Muscle layer of duodenum (tissue), 2 donors: ENCODE measurements at regions not wholly inside any gene's neighbourhood (a gene's known extent, or its start where the extent isn't known, plus 50 kb on each side); places are given as distances from the start of the nearest gene placed in this dataset.

Source experiments
- H3K27ac ChIP-seq: one replicate; pipeline ENCODE4 v1.7.0; 2013; ENCODE audit warnings: mild to moderate bottlenecking, low read length
- H3K27me3 ChIP-seq: one replicate; pipeline ENCODE4 v1.7.0; 2013; ENCODE audit warnings: low read depth, mild to moderate bottlenecking, control low read depth, low read length
- H3K36me3 ChIP-seq, 2 donors: one replicate each; pipeline ENCODE4 v1.7.0; 2013; ENCODE audit warnings: low read length in 2 of 2, control low read depth in 1 of 2, mild to moderate bottlenecking in 1 of 2; ENCODE audit not compliant: insufficient read depth in 2 of 2, control insufficient read depth in 1 of 2
- H3K4me1 ChIP-seq, 2 donors: one replicate each; pipeline ENCODE4 v1.7.0; 2013; ENCODE audit warnings: low read length in 2 of 2, mild to moderate bottlenecking in 2 of 2, control low read depth in 1 of 2, moderate library complexity in 1 of 2; ENCODE audit not compliant: insufficient read depth in 2 of 2, control insufficient read depth in 1 of 2
- H3K4me3 ChIP-seq, 2 donors: one replicate each; pipeline ENCODE4 v1.7.0; 2013; ENCODE audit warnings: low read length in 2 of 2, low read depth in 1 of 2, mild to moderate bottlenecking in 1 of 2
- H3K9me3 ChIP-seq, 2 donors: one replicate each; pipeline ENCODE4 v1.7.0; 2013; ENCODE audit warnings: low read length in 2 of 2, control low read depth in 1 of 2, mild to moderate bottlenecking in 1 of 2; ENCODE audit not compliant: control insufficient read depth in 1 of 2
- donor health status: healthy.

DNA sequence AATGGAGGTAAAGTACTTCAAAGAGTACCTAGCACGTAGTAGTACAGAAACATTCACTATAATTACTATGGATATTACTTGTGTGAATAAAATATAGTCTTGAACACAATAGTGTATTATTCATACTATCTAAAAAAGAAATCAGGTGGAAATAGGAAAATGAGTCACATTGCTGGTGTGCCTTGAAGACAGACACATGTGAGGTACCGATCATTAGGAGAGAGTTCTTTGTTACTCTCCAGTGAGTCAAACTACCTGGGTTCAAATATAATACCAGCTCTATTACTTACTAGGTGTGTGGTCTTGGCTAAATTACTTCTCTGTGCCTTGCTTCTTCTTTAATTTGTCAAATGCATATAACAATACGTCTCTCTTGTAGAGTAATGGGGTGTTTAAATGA, 50.8 kb upstream of the BEND6 start:
- H3K9me3 ChIP-seq, result no peaks in the 10 kb centered on the region
- no peak overlapping the region for H3K27ac ChIP-seq
- no peak overlapping the region for H3K4me3 ChIP-seq
- no peaks in the 10 kb centered on the region for H3K4me1 ChIP-seq
- no peaks in the 10 kb centered on the region for H3K27me3 ChIP-seq
- H3K36me3 ChIP-seq, result no peaks in the 10 kb centered on the region

DNA sequence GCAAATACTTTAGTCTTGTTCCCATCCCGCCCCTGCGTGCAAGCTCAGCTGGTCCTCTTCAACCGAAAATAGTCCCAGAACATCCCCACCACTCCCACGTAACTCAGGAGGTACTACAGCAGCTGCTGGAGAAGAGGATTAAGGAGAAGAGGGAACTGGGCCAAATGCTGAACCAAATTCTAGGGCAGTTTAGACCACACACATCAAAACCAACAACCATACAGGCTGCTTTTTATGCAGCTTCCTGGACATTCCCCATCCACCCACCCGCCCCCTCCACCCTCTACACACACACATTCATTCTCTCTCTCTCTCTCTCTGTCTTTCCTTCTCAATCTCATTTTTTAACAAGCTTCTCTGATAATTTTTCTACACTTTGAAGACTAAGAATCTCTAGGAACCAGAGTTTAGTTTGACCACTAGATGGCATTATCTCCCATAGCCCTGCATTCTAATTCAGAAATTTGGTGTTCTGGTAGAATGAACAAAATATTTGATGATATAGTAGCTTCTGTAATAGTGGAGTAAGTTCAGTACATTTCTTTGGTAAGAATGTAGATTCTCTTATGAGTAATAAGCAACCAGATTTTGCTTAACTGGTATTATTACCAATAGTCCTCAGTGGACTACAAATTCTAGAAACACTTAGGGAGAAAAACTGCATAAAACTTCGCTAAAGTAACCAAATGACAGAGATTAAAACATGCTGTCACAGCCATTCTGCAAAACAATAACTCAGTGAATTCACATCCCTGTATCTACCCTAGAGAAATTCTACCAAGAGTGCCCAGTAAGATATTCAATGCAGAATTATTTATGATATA, 52.1 kb upstream of the BEND6 start:
- Histone ChIP-seq H3K27me3 (no peaks in the 10 kb centered on the region), H3K9me3 (no peaks in the 10 kb centered on the region), H3K27ac (no peak overlapping the region), H3K4me1 (no peaks in the 10 kb centered on the region), H3K36me3 (no peaks in the 10 kb centered on the region), H3K4me3 (no peak overlapping the region)

- Histone ChIP-seq H3K4me3 (no peak overlapping the region), H3K9me3 (no peaks in the 10 kb centered on the region), H3K27me3 (no peaks in the 10 kb centered on the region), H3K4me1 (no peaks in the 10 kb centered on the region), H3K36me3 (no peaks in the 10 kb centered on the region), H3K27ac (no peak overlapping the region)
Observed at GRCh38 chr6:56900784-56901183, 54.1 kb upstream of the BEND6 start.

DNA sequence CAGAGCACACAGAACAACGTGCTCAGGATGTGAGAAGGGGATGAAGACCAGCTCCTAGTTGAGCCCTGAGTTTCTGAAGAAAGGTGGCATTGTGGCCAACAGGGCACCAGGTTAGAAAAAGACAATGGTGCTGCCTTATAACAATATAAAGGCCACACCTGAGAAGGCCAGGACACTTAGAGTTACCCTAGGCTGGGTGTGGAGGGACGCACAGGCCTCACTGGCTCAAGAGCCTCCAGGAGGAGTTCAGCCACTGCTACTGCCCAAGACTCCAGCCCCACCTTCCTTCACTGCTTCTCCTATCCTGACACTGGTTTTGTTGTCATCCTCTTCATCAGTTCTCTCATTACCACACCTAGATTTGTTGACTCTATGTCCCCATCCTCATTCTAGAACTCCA, 55.2 kb upstream of the BEND6 start:
- H3K36me3 ChIP-seq, result no peaks in the 10 kb centered on the region
- no peak overlapping the region for H3K27ac ChIP-seq
- H3K4me1 ChIP-seq, result no peaks in the 10 kb centered on the region
- H3K27me3 ChIP-seq, result no peaks in the 10 kb centered on the region
- H3K4me3 ChIP-seq, result no peak overlapping the region
- no peaks in the 10 kb centered on the region for H3K9me3 ChIP-seq

DNA sequence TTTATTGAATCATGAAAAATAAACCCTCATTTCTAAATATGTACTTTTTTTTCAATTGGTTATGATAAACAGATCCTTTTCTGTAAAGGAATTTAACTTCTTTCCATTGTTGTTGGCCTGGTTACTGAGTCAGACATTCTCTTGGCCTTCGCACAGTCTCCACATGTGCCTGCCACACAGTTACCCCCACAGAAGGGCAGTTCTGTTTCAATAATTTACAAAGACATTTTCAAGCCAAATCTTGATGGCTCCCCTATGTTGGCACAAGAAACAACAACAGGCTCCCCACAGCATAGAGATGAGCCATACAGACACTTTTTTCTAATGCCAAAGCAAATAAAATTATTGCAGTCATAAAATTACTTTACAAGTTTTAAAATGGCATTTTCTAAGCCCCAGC, 55.6 kb upstream of the BEND6 start:
- no peaks in the 10 kb centered on the region for H3K36me3 ChIP-seq
- H3K4me3 ChIP-seq, result no peak overlapping the region
- H3K9me3 ChIP-seq, result no peaks in the 10 kb centered on the region
- no peaks in the 10 kb centered on the region for H3K4me1 ChIP-seq
- no peaks in the 10 kb centered on the region for H3K27me3 ChIP-seq
- H3K27ac ChIP-seq, result no peak overlapping the region

DNA sequence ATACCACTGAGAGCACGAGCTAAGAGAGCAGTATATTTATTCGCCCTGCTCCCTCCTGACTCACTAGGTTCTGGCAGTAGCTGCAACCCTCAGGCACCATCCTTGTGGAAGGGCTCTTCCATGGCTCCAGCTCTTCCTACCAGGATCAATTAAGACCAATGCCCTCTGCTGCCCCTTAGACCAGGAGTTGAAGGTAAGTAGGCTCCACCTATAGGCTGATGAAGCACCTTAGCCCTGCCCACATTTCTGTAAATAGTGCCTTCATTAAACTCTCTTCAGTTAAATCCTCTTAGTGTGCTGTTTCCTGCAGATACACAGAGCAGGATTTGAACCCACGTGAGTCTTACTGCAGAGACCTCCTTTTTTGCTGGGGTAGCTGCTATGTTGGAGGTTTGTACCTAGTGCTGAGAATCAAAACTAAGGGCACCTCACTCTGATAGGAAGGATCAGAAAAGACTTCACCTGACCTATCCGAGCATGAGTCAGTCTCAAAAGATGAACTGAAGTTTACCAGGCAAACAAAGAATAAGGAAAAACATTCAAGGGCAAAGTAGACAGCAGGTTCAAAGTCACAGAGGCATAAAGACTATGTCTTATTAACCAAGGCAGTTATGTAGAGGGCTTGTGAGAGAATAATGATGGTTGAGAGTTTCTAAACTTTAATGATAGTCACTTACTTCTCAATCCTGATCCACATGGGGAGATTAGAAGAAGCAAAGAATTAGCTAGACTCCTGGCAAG, 56.9 kb upstream of the BEND6 start:
- H3K4me1 ChIP-seq, result no peaks in the 10 kb centered on the region
- no peaks in the 10 kb centered on the region for H3K36me3 ChIP-seq
- no peaks in the 10 kb centered on the region for H3K27me3 ChIP-seq
- H3K9me3 ChIP-seq, result no peaks in the 10 kb centered on the region
- H3K4me3 ChIP-seq, result no peak overlapping the region
- no peak overlapping the region for H3K27ac ChIP-seq

DNA sequence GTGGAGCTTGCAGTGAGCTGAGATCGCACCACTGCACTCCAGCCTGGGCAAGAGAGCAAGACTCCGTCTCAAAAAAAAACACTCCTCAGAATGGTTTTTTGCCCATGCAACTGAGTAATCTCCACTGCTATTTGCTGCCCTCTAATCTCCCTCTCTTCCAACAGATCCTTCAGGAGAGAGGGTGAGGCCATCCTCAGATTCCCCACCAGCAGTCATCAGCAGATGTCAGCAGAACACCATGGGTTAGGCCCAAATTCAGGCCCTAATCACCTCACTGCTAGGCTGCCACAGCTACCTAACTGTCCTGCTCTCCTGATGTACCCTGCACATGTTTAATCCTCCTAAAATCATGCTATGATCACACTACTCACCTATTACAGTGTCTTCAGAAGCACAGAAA, 63.2 kb upstream of the BEND6 start:
- no peaks in the 10 kb centered on the region for H3K27me3 ChIP-seq
- H3K4me1 ChIP-seq, result no peaks in the 10 kb centered on the region
- no peak overlapping the region for H3K27ac ChIP-seq
- H3K4me3 ChIP-seq, result no peak overlapping the region
- H3K9me3 ChIP-seq, result no peaks in the 10 kb centered on the region
- H3K36me3 ChIP-seq, result no peaks in the 10 kb centered on the region

GRCh38 chr6:56890683-56891429, 64.1 kb upstream of the BEND6 start:
- Histone ChIP-seq H3K27me3 (no peaks in the 10 kb centered on the region), H3K4me1 (no peaks in the 10 kb centered on the region), H3K4me3 (no peak overlapping the region), H3K36me3 (no peaks in the 10 kb centered on the region), H3K27ac (no peak overlapping the region), H3K9me3 (no peaks in the 10 kb centered on the region)

DNA sequence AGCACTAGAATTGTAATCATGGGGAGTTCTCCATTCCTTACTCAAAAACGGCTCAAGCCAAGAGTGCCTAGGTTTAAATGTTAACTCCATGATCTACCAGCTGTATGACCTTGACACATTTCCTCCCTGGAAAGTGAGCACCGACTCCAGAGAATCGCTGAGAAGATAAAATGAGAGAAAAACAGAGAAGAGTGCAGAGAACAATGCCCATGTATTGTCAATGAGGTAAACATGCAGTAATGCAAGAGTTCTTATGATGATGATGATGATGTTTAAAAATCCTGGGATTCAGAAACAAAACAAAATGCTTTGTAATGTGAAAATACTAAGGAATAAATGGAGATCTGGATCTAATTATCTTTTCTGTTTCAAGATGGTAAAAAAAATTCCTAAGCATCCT, 64.8 kb upstream of the BEND6 start:
- no peaks in the 10 kb centered on the region for H3K4me1 ChIP-seq
- no peaks in the 10 kb centered on the region for H3K36me3 ChIP-seq
- no peak overlapping the region for H3K4me3 ChIP-seq
- no peaks in the 10 kb centered on the region for H3K27me3 ChIP-seq
- no peak overlapping the region for H3K27ac ChIP-seq
- H3K9me3 ChIP-seq, result no peaks in the 10 kb centered on the region

DNA sequence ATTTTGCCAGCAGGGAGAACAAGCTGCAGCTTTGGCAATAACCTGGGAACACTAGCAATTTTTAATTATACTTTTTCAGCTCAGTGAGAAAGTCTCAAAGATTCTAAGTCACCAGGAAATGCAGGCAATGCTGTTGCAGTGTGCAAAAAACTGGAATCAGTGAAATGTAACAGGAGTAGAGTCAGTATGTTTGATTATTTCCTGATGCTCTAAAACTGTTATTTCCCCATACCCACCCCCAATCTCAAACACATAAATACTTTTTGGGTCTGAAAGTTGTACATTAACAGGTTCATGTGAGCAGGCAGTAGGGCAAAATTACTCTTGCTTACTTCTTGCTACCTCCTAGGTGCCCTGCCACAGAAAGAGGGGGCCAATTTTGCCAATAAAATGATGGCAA, 65.4 kb upstream of the BEND6 start:
- no peaks in the 10 kb centered on the region for H3K27me3 ChIP-seq
- H3K4me3 ChIP-seq, result no peak overlapping the region
- H3K4me1 ChIP-seq, result no peaks in the 10 kb centered on the region
- no peaks in the 10 kb centered on the region for H3K36me3 ChIP-seq
- H3K9me3 ChIP-seq, result no peaks in the 10 kb centered on the region
- no peak overlapping the region for H3K27ac ChIP-seq

DNA sequence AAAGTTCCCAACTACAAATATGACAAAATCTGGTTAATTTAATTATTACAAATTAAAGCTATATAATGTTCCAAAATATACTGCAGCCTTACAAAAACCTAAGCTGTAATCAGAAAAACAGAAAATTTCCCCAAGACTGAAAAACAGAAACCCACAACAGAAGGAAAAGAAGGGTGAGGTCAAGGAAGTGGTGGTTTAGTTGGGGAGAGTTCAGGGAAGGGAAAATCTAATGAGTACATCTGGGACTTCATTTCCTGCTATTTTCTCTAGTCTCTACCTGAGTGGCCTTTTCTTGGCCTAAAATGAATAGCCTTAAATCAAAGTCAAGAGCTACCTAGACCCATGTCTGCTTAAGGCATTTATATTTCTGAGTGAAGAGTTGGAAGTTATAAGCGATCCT, 66.2 kb upstream of the BEND6 start:
- H3K36me3 ChIP-seq, result no peaks in the 10 kb centered on the region
- no peaks in the 10 kb centered on the region for H3K9me3 ChIP-seq
- no peak overlapping the region for H3K27ac ChIP-seq
- H3K4me3 ChIP-seq, result no peak overlapping the region
- H3K4me1 ChIP-seq, result no peaks in the 10 kb centered on the region
- H3K27me3 ChIP-seq, result no peaks in the 10 kb centered on the region
